Mesodermal cell (in vitro differentiated cells): ENCODE measurements at regions not wholly inside any gene's neighbourhood (a gene's known extent, or its start where the extent isn't known, plus 50 kb on each side); places are given as distances from the start of the nearest gene placed in this dataset.

ENCODE experiments used
- H3K27ac ChIP-seq: 2 replicates; pipeline ENCODE4 v1.7.0; 2013; ENCODE audit warnings: mild to moderate bottlenecking, low read depth, low read length, moderate library complexity; ENCODE audit not compliant: severe bottlenecking
- H3K36me3 ChIP-seq: 2 replicates; pipeline ENCODE4 v1.7.1; 2013; ENCODE audit warnings: mild to moderate bottlenecking, low read length, moderate library complexity; ENCODE audit not compliant: control insufficient read depth, insufficient read depth
- H3K4me1 ChIP-seq: one replicate; pipeline ENCODE4 v1.7.1; 2013; ENCODE audit warnings: mild to moderate bottlenecking, low read length; ENCODE audit not compliant: insufficient read depth, control insufficient read depth, poor library complexity, severe bottlenecking
- H3K4me3 ChIP-seq: 2 replicates; pipeline ENCODE4 v1.7.0; 2013; ENCODE audit warnings: low read length, control low read depth, mild to moderate bottlenecking; ENCODE audit not compliant: insufficient read depth, poor library complexity, severe bottlenecking; ENCODE audit errors: extremely low read depth
- H3K9me3 ChIP-seq: 2 replicates; pipeline ENCODE4 v1.7.1; 2013; ENCODE audit warnings: mild to moderate bottlenecking, low read length, moderate library complexity; ENCODE audit not compliant: control insufficient read depth
- WGBS, 2 experiments: methylation state at CpG; one replicate each; pipeline ENCODE4 v1.1.5; 2013; ENCODE audit warnings: missing lambda C conversion rate in 2 of 2; ENCODE audit not compliant: insufficient coverage in 2 of 2; 5-methylcytosine and 5-hydroxymethylcytosine counted together

GRCh38 chr10:111131168-111131799, 54.5 kb downstream of the ADRA2A start:
- no peak overlapping the region for H3K4me3 ChIP-seq
- H3K9me3 ChIP-seq: no peaks in the 10 kb centered on the region
- no peaks in the 10 kb centered on the region for H3K4me1 ChIP-seq
- no peaks in the 10 kb centered on the region for H3K36me3 ChIP-seq
- WGBS, 2 experiments: 82 to 88% methylated on average over 7 of the region's 8 CpGs
- H3K27ac ChIP-seq: no peak overlapping the region

GRCh38 chr10:111137007-111137406, 60.2 kb downstream of the ADRA2A start:
- no peak overlapping the region for H3K27ac ChIP-seq
- WGBS, 2 experiments: 18% methylated on average over 2 to 4 of the region's 6 CpGs
- no peak overlapping the region for H3K4me3 ChIP-seq
- H3K36me3 ChIP-seq: no peaks in the 10 kb centered on the region
- H3K4me1 ChIP-seq: no peaks in the 10 kb centered on the region
- H3K9me3 ChIP-seq: no peaks in the 10 kb centered on the region

- Histone ChIP-seq H3K4me3 (no peak overlapping the region), H3K4me1 (no peaks in the 10 kb centered on the region), H3K36me3 (no peaks in the 10 kb centered on the region), H3K9me3 (no peaks in the 10 kb centered on the region), H3K27ac (no peak overlapping the region)
- 70 to 100% methylated on average over 1 to 2 of the region's 4 CpGs for WGBS, 2 experiments
Observed at GRCh38 chr10:111137587-111137986, 60.8 kb downstream of the ADRA2A start.

- no peaks in the 10 kb centered on the region for H3K36me3 ChIP-seq
- H3K9me3 ChIP-seq: no peaks in the 10 kb centered on the region
- WGBS, 2 experiments: 89 to 96% methylated on average over 3 to 4 of the region's 7 CpGs
- H3K4me3 ChIP-seq: no peak overlapping the region
- no peaks in the 10 kb centered on the region for H3K4me1 ChIP-seq
- no peak overlapping the region for H3K27ac ChIP-seq
Observed at GRCh38 chr10:111138544-111138943, 61.7 kb downstream of the ADRA2A start.

DNA sequence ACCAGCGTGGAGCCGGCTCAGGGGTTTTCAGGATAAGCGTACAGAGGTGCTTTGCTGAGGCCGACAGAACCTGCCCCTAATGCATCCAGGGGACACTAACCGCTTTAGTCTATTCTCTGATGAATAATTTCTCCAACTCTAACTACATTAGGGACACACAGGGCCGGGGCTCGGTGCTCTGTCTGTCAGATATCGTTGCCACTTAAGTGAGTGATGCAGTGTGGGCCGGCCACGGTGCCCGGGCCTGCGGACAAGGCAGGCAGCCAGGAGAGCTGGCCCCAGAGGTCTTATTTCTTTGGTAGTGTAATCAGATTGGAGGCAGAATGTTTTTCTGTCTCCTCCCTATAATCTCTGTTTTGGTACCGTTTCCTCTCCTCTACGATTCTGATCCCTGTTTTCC, 62.7 kb downstream of the ADRA2A start:
- Histone ChIP-seq H3K36me3 (no peaks in the 10 kb centered on the region), H3K4me3 (no peak overlapping the region), H3K9me3 (no peaks in the 10 kb centered on the region), H3K4me1 (no peaks in the 10 kb centered on the region), H3K27ac (no peak overlapping the region)
- WGBS, 2 experiments: 94% methylated on average over 10 to 13 of the region's 14 CpGs

- WGBS, 2 experiments: 87% methylated on average over 6 to 7 of the region's 9 CpGs
- Histone ChIP-seq H3K4me3 (no peak overlapping the region), H3K9me3 (no peaks in the 10 kb centered on the region)
Observed at GRCh38 chr10:111142092-111142768, 65.4 kb downstream of the ADRA2A start.

GRCh38 chr10:111146025-111146640, 69.3 kb downstream of the ADRA2A start:
- H3K9me3 ChIP-seq: no peaks in the 10 kb centered on the region
- H3K27ac ChIP-seq: no peak overlapping the region
- no peak overlapping the region for H3K4me3 ChIP-seq
- H3K4me1 ChIP-seq: no peaks in the 10 kb centered on the region
- WGBS, 2 experiments: 94 to 100% methylated on average over 1 to 2 of the region's 2 CpGs
- H3K36me3 ChIP-seq: no peaks in the 10 kb centered on the region

More at GRCh38 chr10:111142092-111142768, 65.4 kb downstream of the ADRA2A start:
- Histone ChIP-seq H3K27ac (no peak overlapping the region), H3K4me1 (no peaks in the 10 kb centered on the region), H3K36me3 (no peaks in the 10 kb centered on the region)

- H3K36me3 ChIP-seq: no peaks in the 10 kb centered on the region
- no peak overlapping the region for H3K27ac ChIP-seq
- WGBS, 2 experiments: 74 to 79% methylated on average over 5 of the region's 6 CpGs
- H3K4me1 ChIP-seq: no peaks in the 10 kb centered on the region
- H3K4me3 ChIP-seq: no peak overlapping the region
- H3K9me3 ChIP-seq: no peaks in the 10 kb centered on the region
Observed at GRCh38 chr10:111148025-111148424, 71.2 kb downstream of the ADRA2A start.

GRCh38 chr10:111148440-111148839, 71.6 kb downstream of the ADRA2A start:
- 93 to 94% methylated on average over 7 of the region's 7 CpGs for WGBS, 2 experiments
- Histone ChIP-seq H3K36me3 (no peaks in the 10 kb centered on the region), H3K4me1 (no peaks in the 10 kb centered on the region), H3K4me3 (no peak overlapping the region), H3K27ac (no peak overlapping the region), H3K9me3 (no peaks in the 10 kb centered on the region)

- WGBS, 2 experiments: 92 to 98% methylated on average over 6 to 7 of the region's 7 CpGs
- no peak overlapping the region for H3K27ac ChIP-seq
- H3K4me1 ChIP-seq: no peaks in the 10 kb centered on the region
- H3K4me3 ChIP-seq: no peak overlapping the region
- no peaks in the 10 kb centered on the region for H3K9me3 ChIP-seq
- H3K36me3 ChIP-seq: no peaks in the 10 kb centered on the region
Observed at GRCh38 chr10:111150691-111151090, 73.9 kb downstream of the ADRA2A start.
